Ammon's horn (tissue), 1 donor: ENCODE measurements at regions not wholly inside any gene's neighbourhood (a gene's known extent, or its start where the extent isn't known, plus 50 kb on each side); places are given as distances from the start of the nearest gene placed in this dataset.
A peak's percentile ranks its signal among the peaks of the same experiment; 100 is the strongest.
"Not testable (repeated sequence)": the region's sequence is repeated elsewhere in the genome, so short reads cannot be mapped to it uniquely, and the experiment has no call there.

Experiments
- DNase-seq: peaks from one replicate; pipeline ENCODE4 v3.0.0-alpha.2; 2016; ENCODE audit warnings: low spot score

DNA sequence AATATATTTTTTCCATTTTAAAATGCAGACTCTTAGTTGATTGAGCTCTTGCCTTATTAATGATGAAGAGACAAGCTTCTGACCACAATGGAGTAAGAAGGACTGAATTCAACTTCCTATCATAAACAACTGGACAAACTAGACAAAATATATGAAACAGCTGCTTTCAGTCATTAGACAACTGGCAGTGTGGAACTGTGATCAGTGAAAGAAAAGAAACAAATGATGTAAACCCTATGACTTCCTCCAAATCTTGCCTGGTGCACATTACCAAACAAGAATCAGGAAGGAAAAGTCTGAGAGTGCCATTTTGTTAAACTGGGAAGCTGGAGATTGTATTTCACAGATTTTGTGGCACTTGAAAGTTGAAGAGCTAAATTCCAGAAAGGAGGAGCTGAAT, 154.7 kb upstream of the ATXN7L3B start:
- DNase-seq: no peak

GRCh38 chr12:74391283-74391682, 146.4 kb upstream of the ATXN7L3B start:
- DNase-seq: no peak

GRCh38 chr12:74393272-74393671, 144.4 kb upstream of the ATXN7L3B start:
- DNase-seq: no peak

DNA sequence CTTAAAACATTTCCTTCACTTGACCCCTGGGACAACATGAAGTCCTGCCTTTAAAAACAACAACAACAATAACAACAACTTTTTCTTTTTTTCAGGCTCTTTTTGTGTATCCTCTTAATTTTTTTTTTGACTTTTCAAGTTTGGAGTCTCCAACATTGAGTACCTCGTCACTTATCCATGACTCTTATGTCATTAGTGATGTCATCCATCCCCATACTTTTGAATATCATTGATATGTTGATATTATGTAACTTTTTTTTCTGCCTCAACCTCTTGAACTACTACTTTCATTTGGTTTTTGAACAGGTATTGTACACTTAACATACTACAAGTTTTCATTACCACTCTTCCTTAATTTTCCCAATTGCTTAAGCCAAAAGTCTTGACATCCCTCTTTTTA, 143.0 kb upstream of the ATXN7L3B start:
- DNase-seq: no peak

DNA sequence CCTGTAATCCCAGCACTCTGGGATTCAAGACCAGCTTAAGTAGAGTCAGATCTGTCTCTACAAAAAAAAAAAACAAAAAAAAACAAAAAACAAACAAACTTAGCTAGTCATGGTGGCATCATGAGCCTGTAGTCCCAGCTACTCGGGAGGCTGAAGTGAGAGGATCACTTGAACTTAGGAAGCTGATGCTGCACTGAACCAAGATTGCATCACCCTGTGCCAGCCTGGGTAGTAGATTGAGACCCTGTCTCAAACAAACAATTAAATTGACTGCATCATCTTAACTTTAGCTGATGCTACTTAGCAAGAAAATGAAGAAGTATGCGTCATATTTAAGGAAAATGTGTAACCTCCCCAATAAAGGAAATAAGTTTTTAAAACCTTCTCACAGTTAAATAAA, 136.6 kb upstream of the ATXN7L3B start:
- no peak for DNase-seq

DNA sequence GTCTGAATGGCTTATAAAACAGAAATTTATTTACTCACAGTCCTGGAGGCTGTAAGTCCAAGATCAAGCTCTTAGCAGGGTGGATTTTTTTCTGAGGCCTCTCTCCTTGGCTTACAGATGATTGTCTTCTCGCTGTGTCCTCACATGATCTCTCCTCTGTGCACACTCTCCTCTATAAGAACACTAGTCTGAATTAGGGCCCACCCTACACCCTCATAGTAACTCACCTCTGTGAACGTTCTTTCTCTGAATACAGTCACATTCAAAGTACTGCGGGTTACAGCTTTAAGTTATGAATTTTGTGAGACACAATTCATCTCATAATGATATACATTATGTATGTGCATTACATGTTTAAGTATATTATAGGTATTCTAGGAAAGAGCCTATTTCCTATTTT, 135.7 kb upstream of the ATXN7L3B start:
- no peak for DNase-seq

DNA sequence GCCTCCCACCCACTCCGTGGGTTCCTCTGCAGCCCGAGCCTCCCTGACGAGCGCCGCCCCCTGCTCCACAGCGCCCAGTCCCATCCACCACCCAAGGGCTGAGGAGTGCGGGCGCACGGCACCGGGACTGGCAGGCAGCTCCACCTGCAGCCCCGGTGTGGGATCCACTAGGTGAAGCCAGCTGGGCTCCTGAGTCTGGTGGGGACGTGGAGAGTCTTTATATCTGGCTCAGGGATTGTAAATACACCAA, 134.5 kb upstream of the ATXN7L3B start:
- DNase-seq: not testable (repeated sequence)

- DNase-seq: no peak
Measured at GRCh38 chr12:74408601-74409166, 129.0 kb upstream of the ATXN7L3B start.

DNA sequence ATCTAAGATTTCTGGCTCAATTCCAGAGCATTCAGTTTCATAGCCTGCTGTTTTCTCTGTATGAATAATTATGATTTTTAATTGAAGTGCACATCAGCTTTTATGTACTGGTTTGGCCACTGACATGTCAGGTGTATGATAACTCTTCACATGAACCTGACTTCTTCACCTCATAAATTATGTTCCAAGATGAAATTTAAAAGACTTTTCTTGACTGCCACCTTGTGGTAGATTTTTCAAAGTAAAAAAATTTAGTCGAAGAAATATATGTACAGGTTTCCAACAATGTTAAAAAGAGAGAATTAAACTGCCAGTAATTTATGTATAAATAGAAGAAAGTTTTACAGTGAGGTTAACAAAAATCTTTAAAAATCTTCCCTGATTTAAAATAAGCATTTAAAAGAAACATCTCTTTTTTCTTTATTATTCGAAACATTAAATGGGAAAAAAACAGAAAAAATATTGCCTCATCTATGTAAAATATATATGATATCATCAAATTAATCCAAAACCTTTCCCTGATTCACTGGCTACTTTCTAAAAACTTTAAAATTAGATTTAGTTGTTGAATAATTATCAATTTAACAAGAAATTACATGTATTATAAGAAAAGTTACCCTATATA, 124.9 kb upstream of the ATXN7L3B start:
- DNase-seq: no peak

DNA sequence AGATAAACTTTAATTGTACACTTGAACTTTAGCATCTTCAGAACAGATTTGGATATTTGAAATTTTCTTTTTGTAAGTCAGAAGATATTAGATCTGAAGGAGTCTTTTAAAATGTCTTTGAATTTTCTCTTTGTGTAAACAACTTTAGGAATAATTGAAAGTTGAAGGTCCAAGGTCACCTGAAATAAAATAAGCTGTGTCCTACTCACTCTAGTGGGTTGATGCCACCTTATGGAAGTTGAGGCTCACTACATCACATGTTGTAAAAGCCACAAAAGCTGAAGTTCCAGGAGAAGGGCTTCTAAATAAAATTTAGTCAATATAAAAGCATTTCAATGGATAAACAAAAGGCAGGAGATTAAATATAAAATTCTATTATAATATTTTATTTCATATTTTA, 122.0 kb upstream of the ATXN7L3B start:
- DNase-seq: peak; percentile 52

GRCh38 chr12:74418573-74418972, 119.1 kb upstream of the ATXN7L3B start:
- no peak for DNase-seq

GRCh38 chr12:74424778-74425177, 112.9 kb upstream of the ATXN7L3B start:
- peak; percentile 65 for DNase-seq

DNA sequence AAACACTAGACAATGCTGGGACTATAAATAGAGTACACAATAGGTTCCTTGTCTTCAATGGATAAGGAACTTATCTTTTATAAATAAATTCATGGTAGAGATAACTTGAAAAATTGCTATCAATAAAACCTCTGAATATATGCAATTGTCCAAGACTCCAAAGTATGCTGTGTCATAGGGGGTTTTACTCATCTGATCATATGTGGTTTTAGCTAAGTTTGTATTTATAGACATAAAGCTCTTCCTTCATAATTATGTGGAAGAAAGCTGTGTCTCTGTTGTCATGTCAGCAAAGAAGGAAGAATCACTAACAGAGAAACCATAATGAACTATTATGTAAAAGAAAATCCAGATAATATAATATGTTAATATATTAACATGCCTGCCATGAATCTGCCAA, 111.5 kb upstream of the ATXN7L3B start:
- no peak for DNase-seq

GRCh38 chr12:74429535-74429934, 108.1 kb upstream of the ATXN7L3B start:
- DNase-seq: no peak

- DNase-seq: no peak
Measured at GRCh38 chr12:74431801-74432200, 105.8 kb upstream of the ATXN7L3B start.

DNA sequence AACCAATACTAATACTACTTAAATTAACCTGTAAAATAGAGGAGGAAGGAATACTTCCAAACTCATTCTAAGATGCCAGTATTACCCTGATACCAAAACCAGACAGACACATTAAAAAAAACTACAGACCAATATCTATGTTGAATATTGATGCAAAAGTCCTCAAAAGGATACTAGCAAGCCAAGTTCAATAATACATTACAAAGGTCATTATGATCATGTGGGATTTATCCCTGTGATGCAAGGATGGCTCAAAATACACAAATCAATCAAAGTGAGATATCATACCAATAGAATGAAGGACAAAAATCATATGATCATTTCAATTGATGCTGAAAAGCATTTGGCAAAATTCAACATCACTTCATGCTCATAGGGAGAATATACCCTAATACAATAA, 97.2 kb upstream of the ATXN7L3B start:
- no peak for DNase-seq

- no peak for DNase-seq
Measured at GRCh38 chr12:74441872-74442271, 95.8 kb upstream of the ATXN7L3B start.

GRCh38 chr12:74446466-74446865, 91.2 kb upstream of the ATXN7L3B start:
- DNase-seq: no peak

- no peak for DNase-seq
Measured at GRCh38 chr12:74449872-74450271, 87.8 kb upstream of the ATXN7L3B start.

GRCh38 chr12:74454109-74454508, 83.5 kb upstream of the ATXN7L3B start:
- DNase-seq: no peak

GRCh38 chr12:74455429-74455828, 82.2 kb upstream of the ATXN7L3B start:
- no peak for DNase-seq

DNA sequence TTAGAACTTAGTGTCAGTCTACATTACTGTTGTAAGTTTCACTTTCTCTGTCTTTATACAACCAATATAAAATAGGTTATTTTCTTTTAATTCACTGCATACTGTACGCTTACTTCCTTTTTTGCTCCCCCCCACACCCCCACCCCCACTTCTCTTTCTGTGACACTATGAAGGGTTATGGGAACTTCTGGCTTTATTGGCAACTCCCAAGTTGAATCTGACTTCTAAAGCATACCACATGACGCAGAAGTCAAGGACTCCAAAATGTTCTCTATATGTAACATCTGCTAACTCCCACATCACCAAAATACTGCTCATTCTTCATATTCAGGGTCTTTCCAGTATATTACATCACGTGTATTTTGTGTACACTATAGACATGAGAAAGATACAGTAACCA, 81.2 kb upstream of the ATXN7L3B start:
- DNase-seq: no peak

DNA sequence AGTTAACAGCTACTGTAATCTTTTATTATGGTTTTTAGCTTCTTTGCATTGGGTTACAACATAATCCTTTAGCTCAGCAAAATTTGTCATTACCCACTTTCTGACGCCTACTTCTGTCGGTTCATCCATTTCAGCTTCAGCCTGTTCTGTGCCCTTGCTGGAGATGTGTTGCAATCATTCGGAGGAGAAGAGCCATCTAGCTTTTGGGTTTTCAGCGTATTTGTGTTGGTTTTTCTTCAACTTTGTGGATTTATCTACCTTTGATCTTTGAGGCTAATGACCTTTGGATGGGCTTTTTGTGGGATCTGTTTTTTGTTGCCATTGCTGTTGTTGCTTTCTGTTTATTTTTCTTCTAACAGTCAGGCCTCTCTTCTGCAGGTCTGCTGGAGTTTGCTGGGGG, 69.2 kb upstream of the ATXN7L3B start:
- no peak for DNase-seq

DNA sequence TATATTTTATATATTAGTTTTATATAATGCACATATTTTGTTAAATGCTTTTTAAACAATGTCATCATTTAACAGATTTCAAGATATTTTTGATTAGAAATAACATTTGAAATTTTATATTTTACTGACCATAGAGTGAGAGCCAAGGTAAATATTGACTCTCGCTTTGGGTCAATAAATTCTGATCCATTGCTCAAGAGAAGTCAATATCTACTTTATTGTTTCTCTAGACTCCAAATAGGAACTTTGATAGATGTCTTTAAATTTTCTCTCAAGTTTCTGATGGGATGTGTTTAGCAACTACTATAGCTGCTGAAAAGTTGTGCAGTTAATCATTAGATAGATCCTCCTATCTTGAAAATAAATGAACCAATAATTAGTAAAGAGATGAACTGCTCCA, 61.4 kb upstream of the ATXN7L3B start:
- DNase-seq: no peak

- no peak for DNase-seq
Measured at GRCh38 chr12:74481078-74481477, 56.6 kb upstream of the ATXN7L3B start.
